HK-2 (cell line): ENCODE measurements at regions not wholly inside any gene's neighbourhood (a gene's known extent, or its start where the extent isn't known, plus 50 kb on each side); places are given as distances from the start of the nearest gene placed in this dataset.
"Not testable (repeated sequence)": the region's sequence is repeated elsewhere in the genome, so short reads cannot be mapped to it uniquely, and the experiment has no call there.

Source experiments
- DNase-seq: peaks from one replicate; pipeline ENCODE4 v3.0.0-alpha.2; 2018; ENCODE audit not compliant: unreplicated experiment

DNA sequence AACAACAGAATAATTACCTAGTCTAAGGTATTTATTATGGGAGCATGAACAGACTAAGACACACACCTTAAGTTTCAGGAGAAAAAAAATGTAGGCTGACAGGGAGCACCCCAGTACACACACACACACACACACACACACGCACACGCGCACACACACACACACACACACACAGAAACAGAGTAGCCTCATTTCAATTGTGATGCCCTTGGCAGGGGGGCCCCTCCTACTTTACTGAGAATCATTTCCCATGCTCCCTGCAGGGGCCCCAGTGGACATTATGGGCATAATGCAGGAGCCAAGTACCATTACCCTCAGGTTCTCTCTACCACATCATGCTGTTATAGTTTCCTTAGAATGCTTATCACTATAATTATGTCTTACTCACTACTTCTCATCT, 104.9 kb downstream of the CDC7 start:
- no peak for DNase-seq

DNA sequence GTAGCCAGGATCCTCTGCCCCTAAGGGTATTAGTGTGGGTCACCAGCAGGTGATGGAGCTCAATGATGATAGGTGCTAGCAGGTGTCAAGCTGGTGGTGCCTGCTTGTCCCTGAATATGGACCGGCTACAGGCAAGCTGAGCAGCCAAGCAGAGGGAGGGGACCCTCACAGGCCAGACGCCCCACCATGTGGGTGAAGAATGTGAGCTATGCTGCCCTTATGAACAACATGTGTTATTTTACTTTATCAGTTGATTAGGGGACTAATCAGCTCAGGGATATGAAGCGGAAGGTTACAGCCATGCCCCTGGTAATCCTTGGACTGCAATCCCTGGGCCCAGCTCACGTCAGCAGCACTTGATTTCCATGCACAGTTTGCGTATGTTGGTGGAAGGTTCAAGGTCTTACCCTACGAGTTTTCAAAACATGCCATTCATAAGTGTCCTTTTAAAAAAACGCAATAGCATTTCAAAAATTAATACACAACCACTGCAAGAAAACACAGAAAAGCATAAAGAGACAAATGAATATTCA, 106.0 kb downstream of the CDC7 start:
- no peak for DNase-seq

- not testable (repeated sequence) for DNase-seq
These were observed 107.0 kb downstream of the CDC7 start for GRCh38 chr1:91607686-91608085.

- peak; percentile 37 for DNase-seq
These were observed 108.2 kb downstream of the CDC7 start for GRCh38 chr1:91608876-91609275.

DNA sequence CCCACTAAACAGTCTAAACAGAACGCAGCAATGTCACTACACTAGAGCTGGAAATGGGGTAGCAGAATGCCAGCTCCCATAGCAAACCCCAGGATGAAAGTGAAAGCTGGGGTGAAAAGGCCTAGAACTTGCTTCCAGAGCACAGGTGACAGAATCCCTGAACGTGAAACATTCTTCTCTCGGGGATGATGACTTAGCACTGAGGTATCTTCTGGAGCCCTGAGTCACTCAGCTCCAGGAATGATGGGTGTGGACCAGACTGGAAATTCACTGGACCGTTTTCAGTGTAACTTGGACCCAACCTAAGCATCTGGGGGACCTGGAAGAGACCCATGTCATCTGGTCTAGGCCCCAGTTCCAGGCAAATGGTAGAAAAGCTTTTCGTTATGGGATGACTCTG, 108.9 kb downstream of the CDC7 start:
- DNase-seq, result peak; percentile 31

GRCh38 chr1:91610102-91610501, 109.5 kb downstream of the CDC7 start:
- no peak for DNase-seq

- no peak for DNase-seq
These were observed 110.1 kb downstream of the CDC7 start for GRCh38 chr1:91610789-91611188.

DNA sequence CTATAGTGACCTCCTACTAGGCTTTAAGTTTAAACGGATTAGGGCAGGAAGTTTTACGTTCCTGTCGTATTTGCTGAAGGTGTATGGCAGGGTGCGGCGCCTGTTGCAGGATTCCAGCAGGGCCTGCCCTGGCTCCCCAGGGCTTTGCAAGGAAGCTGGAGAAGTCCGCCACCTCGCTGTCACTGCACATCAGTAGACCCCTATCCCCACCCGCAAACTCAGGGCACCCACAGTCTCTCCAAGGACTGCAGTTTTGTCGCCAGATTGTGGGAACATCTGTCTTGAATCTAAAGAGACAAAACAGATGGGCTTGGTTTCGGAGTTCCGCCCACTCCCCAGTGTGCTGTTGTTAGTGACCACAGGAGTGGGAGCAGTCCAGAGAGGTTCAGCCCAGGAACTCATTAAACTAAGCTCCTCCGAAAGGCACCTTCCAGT, 110.8 kb downstream of the CDC7 start:
- DNase-seq, result no peak

DNA sequence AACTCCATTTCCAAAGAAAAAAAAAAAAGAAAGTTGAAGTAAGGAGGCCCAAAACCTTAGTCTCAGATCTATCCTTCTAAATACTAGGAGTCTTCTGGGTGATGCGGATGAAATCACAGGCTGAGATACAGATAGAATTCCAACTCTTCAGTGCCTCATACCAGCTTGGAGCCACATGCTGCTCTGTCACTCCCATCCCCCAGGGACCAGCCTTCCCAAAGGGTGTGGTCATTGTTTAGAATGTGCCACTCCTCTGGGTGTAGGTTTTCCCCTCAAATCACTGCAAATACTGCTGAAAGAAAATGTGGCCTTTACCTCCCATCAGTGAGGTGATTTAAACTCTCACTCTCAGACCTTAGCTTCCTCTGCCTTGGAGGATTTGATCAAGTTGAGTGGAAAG, 112.9 kb downstream of the CDC7 start:
- no peak for DNase-seq

DNA sequence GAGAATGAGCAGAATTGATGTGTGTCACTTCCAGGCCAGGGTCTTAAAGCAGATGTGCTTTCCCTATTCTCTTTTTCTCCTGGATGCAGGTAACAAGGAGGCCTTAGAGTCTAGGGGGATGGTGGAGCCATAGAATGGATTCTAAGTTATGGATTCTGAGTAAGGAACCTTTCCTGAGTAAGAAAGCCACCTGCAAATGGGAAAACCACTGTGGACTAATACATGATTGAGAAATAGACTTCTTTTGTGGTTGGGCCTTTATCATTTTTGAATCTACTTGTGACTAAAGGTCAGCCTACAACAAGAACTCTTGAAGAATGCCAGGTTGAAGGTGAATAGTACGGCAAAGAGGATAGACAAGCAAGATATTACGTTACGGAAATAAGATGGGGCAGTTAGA, 116.1 kb downstream of the CDC7 start:
- DNase-seq, result no peak

DNA sequence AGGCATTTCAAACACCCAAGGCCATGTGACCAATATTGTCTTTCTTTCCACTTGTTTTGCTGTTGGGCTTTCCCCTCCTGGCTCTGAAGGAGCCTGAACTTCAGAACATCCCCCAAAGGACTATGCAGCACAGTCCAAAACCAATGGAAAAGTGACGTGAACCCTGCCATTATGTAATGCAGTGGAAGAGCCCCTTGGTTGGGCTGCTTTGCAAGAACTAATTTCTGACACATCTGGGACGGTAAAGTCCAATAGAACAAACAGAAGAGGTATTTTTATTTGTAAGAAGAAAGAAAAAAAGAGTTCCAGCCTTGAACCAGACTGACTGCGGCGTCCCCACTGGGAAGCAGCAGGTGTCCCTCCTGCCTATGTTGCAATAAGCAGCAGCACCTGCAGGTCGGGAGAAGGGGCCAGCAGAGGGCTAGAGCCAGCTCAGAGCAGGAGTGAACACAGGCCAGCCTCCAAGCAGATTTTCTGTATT, 116.7 kb downstream of the CDC7 start:
- no peak for DNase-seq

- DNase-seq, result no peak
These were observed 119.2 kb downstream of the CDC7 start for GRCh38 chr1:91619881-91620280.

- DNase-seq, result no peak
These were observed 120.7 kb downstream of the CDC7 start for GRCh38 chr1:91621360-91621759.

GRCh38 chr1:91621907-91622306, 121.3 kb downstream of the CDC7 start:
- no peak for DNase-seq

DNA sequence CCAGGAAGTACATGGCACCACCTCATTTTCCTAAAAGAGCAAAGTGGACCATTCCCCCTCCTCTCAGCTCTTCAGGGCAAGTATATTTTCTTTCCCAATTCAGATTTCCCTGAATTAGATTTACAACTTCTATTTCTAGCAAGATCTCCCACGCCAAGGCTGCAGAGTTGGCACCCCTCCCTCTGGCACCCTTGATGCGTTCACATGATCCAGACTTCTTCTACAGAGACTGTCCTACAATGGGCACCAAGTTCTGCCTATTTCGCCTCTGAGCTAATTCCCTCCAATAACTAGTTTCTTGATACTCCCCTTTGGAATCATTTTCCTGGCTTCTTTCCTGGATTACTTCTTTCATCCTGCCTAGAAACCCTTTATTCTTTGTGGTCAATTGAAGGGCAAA, 122.0 kb downstream of the CDC7 start:
- no peak for DNase-seq

- no peak for DNase-seq
These were observed 122.4 kb downstream of the CDC7 start for GRCh38 chr1:91623020-91623419.

DNA sequence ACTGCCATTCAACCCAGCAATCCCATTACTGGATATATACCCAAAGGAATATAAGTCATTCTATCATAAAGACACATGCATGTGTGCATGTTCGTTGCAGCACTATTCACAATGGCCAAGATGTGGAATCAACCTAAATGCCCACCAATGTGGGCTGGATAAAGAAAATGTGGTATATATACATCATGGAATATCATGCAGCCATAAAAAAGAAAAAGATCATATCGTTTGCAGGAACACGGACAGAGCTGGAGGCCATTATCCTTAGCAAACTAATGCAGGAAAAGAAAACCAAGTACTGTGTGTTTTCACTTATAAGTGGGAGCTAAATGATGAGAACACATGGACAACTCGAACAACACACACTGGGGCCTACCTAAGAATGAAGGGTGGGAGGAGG, 123.7 kb downstream of the CDC7 start:
- no peak for DNase-seq
